HK-2 (cell line): ENCODE measurements at regions not wholly inside any gene's neighbourhood (a gene's known extent, or its start where the extent isn't known, plus 50 kb on each side); places are given as distances from the start of the nearest gene placed in this dataset.

ENCODE experiments used
- DNase-seq: peaks from one replicate; pipeline ENCODE4 v3.0.0-alpha.2; 2018; ENCODE audit not compliant: unreplicated experiment

GRCh38 chr11:131234221-131234620 lies 136.2 kb upstream of the NTM start:
- no peak for DNase-seq

DNA sequence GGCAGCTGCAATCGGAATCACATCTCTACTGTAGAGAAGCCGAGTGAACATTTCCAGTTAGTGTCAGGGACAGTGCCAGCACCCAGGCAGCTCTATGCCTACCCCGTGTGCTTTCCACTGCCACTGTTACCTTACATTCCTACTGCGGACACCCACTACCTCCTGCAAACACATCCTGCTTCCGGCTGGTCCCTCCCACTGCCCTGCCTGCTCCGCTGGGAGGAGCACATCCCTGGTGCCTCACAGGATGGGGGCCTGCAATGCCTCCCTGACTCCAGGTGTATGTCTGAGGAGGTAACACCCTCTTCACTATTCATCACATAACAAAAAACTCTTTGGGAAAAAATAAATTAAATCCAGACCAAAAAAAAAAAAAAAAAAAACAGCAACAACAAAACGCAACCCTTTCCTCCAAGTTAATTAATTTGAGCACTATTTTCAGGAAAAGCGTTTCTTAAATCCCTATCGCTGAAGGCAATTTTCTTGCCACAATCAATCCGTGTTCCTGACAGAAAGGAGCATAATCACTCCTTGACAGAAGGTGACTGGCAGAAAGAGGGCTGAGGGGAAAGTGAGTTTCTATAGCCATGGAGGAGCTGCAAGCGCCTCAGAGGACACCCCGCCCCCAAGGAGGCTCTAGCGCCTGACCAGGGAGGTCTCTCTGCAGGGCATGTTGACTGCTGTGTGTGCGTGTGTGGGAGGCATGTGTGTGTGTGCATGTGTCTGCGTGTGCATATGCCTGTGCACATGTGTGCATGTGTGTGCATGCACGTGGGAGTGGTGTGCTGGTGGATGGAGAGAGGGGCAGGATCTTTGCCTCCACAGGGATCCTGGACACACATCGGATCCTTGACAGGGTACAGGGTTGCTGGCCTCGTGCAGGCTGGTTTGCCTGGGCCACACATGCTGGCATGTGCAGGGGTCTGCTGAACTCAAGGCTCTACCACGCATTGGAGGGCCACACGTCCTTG lies 134.8 kb upstream of the NTM start:
- no peak for DNase-seq

GRCh38 chr11:131240421-131240820 lies 130.0 kb upstream of the NTM start:
- DNase-seq: no peak

- DNase-seq: no peak
Measured at GRCh38 chr11:131242476-131243000, 127.9 kb upstream of the NTM start.

- DNase-seq: no peak
Measured at GRCh38 chr11:131246156-131246555, 124.3 kb upstream of the NTM start.

DNA sequence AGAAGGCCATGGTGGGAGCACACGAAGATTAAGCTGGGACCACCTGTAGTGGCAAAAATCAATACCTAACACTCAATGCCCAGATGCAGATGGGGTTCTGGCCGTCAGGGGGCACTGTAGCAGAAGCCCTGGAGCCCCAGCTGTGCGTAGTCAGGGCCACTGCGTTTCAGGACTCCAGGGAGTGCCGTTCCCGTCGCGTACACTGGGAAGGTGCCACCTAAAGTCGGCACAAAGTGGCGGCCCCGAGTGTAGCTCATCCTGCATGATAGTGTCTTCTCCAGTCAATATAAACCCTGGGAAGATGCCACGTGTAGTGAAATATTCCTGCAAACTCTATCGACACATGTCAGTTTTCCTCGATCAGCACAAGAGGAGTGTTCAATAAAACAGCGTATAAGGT lies 123.8 kb upstream of the NTM start:
- DNase-seq: no peak

DNA sequence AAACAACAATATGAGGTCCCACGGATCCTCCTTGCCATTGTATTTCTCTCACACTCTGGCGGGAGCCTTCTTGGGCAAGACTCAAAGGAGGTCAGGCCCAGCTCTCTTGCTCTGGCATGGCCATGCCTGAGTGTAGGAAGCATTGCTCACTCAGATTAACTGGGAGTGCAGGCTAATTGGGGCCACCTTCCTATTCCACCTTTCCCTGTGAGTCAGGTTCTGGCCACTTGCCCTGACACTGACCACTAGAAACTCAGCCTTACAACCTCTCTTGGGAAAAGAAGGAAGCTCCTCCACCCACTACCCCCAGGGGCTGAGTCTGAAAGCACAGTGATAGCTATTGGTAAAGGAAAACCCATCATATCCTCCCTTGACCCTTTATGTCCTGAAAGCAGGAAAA lies 121.8 kb upstream of the NTM start:
- DNase-seq: no peak

DNA sequence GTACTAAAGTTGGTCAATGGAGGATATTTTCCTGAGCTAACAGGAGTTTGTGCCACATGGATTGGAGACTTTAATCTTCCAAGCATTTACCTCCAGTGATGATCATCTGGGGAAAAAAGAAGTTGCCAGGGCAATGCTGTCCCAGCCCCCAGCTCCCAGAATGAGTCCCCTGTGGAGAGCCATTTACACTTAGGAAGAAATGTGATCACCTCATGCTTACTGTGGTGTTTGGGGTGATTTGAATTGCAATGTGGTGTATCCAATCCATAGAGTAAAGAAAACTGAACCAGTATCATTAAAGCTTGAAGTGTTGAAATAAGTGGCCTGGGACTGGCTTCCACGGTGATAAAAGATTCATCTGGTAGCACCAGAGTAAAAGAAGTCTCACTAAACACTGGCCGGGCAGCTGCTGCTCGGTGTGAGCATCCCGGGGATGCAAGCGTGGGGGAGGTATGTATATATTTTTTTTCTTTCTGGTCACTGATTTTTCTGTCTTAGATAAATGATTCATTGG lies 117.2 kb upstream of the NTM start:
- DNase-seq: no peak

DNA sequence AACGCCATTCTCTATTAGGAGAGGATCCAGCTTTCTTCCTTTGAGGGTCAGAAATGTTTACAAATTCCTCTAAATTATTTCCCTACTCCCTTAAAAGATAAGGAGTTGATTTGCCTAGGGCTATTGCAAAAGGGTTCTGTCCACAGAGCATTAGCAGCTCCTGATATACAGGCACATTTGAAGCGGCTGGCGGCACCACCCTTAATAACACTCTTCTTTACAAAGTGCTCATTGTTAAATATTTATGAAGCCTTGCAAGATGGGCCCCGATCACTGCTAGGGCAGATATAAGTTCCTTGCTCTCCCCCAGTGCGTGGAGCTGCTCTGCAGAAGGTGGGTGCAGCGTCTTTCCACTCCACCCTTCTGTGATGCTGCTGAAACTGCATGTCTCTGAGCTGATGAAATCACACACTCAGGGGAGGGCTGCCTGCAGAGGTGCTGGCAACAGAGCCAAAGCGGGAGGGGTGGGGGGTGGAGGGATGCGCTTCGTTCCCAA lies 116.7 kb upstream of the NTM start:
- DNase-seq: no peak

GRCh38 chr11:131254254-131254653 lies 116.2 kb upstream of the NTM start:
- no peak for DNase-seq

- DNase-seq: no peak
Measured at GRCh38 chr11:131274233-131274632, 96.2 kb upstream of the NTM start.

DNA sequence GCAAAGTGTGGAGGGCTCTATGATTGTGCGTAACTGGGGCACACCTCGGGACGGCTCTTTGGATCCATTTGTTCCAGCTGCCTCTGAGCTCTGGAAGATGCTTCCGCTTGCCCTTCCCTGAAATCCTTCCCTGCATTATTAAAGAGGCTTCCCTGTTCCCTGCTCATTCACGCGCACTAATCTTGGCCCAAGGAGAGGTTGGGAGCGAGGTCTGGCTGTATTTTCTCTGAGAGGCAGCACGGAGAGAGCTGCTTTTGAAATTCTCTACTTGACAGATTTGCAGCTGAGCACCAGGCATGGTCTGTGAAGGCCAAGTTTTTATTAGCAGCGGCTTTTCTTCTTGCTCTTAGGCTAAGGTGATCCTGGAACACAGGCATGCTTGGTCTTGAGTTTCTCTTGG lies 94.8 kb upstream of the NTM start:
- no peak for DNase-seq

DNA sequence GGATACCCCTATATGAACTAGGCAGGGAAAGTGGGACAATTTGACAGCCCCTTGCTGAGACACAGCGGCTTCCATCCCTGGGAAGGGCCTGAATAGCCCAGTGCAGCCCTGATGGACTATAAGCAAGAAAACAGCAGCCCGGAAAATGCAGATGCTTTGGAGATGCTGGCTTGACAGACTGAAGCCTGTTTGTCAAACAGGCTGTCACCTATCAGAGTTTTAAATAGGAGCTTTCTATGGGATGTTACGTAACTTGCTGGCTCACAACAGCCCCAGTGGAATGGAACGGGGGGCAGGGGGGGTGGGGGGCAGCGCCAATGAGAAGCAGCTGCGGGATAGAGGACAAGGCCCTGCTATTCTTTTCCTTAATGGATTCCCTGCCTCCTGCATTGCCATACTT lies 91.9 kb upstream of the NTM start:
- DNase-seq: no peak

DNA sequence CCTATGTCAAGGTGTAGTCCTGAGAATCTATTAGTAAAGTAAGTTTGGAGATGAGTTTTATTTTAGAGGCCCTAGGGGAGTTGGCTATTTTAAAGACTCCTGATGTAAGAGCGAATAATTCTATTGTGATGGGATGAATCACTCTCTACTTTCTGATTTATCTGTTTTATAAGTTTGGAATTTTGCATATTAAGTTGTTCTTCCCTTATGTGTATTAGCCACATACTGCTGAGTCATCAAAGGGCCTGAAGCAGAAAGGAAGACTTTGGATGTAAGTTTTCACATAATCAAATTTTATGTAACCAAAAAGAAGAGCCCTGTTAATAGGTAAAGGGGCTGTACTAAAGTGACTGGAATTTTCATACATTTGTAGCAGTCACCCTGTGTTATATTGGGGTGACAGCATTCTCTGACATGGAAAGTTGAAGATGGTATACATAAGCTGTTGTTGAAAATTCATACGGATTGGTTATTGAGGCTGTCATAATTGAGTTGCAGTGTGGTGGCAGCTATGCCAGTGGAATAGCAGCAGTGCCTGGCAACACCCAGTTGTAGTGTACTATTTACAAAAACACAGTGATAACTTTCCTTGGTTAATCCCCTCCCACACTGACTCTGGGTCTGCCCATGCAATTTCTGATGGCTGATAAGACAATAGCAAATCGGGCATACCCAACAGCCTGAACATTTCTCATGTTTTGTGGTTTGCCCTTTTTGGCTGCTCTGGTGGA lies 90.6 kb upstream of the NTM start:
- no peak for DNase-seq

DNA sequence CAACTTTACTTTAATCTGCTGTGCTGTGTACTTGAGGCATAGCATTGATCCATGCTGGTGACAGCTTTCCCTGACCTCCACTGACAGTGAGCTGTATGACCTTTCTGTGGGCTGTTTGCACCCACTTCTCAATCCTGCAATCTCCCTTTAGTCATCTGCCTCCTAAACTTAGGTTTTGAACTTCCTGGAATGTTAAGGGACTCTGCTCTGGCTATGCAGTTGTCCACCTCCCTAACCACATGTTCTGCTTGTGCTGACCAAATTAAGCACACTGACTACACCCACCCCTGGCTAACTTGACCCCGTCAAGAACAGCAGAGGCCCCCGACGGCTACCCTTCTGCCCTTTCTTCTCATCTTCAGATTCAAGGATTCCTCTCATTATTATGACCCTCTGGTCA lies 89.1 kb upstream of the NTM start:
- DNase-seq: no peak

DNA sequence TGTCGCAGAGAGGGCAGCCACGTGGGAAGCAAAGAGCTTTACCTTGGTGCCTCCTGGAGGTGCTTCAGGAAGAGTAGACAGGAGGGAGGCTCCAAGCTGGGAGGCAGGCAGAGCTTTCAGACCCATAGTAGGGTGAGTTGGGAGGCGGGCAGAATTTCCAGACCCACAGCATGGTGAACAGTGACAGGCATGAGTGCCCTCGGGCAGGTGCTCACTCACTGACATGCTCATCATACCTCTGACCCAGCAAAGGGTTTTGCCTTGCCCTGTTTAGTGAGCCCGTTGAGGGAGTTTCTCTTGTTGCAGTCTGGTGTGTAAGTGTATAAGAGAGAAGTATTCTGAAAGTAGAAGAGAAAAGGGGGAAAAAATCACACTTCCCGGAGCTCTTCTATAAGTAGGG lies 86.4 kb upstream of the NTM start:
- DNase-seq: no peak

DNA sequence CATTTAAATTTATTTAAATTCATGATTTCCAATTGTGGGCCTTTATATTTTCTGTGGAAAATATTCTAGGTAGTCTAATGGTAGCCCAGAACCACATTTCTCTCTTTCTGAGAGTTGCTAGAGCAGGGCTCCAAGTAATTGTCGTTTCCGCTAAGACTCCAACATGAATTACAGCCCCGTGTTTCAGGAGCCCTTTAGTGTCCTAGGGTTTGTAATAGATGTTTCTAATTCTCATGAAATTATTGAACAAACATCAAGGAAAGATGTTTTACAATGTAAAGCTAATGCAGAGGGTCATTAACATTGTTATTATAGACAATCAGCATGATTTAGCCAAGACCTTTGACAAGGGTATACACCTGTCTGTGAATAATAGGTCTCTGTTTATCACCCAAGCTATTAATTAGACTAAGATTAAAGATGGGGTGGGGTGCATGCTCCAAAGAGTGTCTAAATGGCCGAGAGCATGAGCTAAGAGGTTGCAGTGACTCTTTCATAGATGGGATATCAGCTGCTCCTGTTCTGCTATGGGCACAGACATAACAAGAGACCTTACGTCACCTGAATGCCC lies 81.8 kb upstream of the NTM start:
- no peak for DNase-seq

- DNase-seq: no peak
Measured at GRCh38 chr11:131290185-131290584, 80.2 kb upstream of the NTM start.

DNA sequence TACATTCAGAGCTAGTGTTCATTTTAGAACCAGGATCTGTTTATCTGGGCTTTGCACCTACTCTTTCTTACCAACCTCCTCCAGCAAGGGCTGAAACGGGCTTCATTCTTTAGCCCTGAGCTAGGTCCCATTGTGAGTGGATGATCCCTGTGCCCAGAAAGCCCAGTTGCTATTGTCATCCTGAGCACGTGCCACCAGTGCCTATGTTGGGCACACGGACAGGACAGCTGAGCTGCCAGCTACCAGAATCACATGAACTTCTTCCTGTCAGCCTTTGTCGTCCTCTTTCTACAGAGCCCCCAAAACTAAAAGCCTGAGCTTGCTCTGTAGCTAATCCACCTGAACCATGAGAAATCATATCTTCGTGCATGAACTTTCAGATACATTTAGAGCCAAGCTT lies 74.4 kb upstream of the NTM start:
- DNase-seq: no peak

- no peak for DNase-seq
Measured at GRCh38 chr11:131297441-131297840, 73.0 kb upstream of the NTM start.

DNA sequence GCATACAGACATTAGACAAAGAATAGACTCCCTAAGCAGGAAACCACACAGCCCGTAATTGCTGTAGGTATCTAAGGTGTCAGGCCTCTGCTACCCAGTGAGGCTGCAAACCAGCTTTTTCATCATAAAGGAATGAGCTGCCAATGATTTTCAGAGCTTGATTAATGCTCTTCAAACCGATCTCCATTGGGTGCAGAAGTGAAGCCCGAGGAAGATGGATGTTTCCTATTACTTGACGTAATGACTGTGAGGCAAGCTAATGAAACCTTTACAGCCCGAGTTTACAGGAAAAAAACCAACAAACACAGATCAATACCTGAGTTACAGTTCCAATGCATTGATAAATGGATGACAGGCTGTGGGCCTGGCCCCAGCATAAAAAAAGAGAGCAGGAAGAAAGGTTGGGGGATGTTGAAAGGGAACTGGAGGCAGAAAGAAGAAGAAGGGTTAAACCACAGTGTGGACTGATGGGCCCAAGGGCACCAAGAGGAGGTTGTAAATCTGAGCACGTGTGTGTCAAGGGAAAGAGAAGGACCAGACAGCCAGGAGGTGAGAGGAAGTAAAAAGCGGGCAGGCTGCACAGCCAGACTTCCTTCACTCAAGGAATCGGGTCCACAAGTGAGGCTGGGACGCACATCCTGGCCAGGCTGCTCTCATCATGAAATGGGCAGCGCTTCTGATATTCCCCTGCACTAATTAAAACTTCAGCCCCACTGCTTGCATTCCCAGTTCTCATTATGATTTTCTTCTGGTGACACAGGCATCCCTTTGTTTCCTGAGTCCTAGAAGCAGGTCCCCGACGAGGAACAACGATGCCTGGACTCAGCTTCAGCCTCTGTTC lies 70.6 kb upstream of the NTM start:
- DNase-seq: no peak

DNA sequence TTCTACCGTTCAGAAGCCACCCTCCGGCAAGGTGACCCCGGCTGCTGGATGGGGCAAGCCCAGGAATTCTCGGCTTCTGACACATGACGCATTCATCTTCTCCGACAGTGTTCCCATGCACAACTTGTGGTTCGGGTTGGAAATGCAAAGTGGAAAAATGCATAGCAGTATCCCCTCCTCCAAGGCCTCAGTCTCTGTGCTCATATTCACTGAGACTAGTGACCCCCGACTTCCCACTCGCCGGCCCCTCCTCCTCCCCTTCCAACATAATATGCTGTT lies 70.0 kb upstream of the NTM start:
- no peak for DNase-seq
